Neural progenitor cell (in vitro differentiated cells): ENCODE measurements at regions not wholly inside any gene's neighbourhood (a gene's known extent, or its start where the extent isn't known, plus 50 kb on each side); places are given as distances from the start of the nearest gene placed in this dataset.

ENCODE experiments used
- CTCF ChIP-seq: fragments of 200-600 bp; sonication (generic); IDR thresholded peaks from 2 replicates; pipeline ENCODE4 v1.5.1; 2017; ENCODE audit warnings: antibody characterized with exemption, mild to moderate bottlenecking
- EZH2 ChIP-seq: fragments of 200-600 bp; sonication (generic); IDR thresholded peaks from 2 replicates; pipeline ENCODE4 v1.6.1; 2017; ENCODE audit warnings: antibody characterized with exemption, mild to moderate bottlenecking, moderate library complexity
- EZH2phosphoT487 ChIP-seq: fragments of 200-600 bp; sonication (generic); IDR thresholded peaks from 2 replicates; pipeline ENCODE4 v1.6.1; 2017; ENCODE audit warnings: antibody characterized with exemption

- TF ChIP-seq EZH2phosphoT487 (no peak), CTCF (no peak), EZH2 (no peak)
Measured at GRCh38 chr13:37382146-37382545, 216.4 kb downstream of the POSTN start.
